ENCODE measurements at regions not wholly inside any gene's neighbourhood (a gene's known extent, or its start where the extent isn't known, plus 50 kb on each side); places are given as distances from the start of the nearest gene placed in this dataset.

- H3K9me3 ChIP-seq (ENCODE audit: low read length), result no peaks in the 10 kb centered on the region
- no peaks in the 10 kb centered on the region for H3K36me3 ChIP-seq (ENCODE audit: insufficient read depth, low read length)
- no peak overlapping the region for H3K4me3 ChIP-seq (ENCODE audit: low read length)
- H2AFZ ChIP-seq (ENCODE audit: low read depth, low read length), result no peak overlapping the region
- peaks cover 9% of the 10 kb centered on the region for H3K4me1 ChIP-seq (ENCODE audit: insufficient read depth, low read length)
- H3K27me3 ChIP-seq (ENCODE audit: insufficient read depth, low read length), result no peaks in the 10 kb centered on the region
These were observed 89.7 kb upstream of the OSMR start for GRCh38 chr5:38756068-38756467.

- no peaks in the 10 kb centered on the region for H3K36me3 ChIP-seq (ENCODE audit: insufficient read depth, low read length)
- no peak overlapping the region for H2AFZ ChIP-seq (ENCODE audit: low read depth, low read length)
- no peaks in the 10 kb centered on the region for H3K27me3 ChIP-seq (ENCODE audit: insufficient read depth, low read length)
- H3K4me3 ChIP-seq (ENCODE audit: low read length), result no peak overlapping the region
- H3K4me1 ChIP-seq (ENCODE audit: insufficient read depth, low read length), result peaks cover 9% of the 10 kb centered on the region
- no peaks in the 10 kb centered on the region for H3K9me3 ChIP-seq (ENCODE audit: low read length)
These were observed 88.2 kb upstream of the OSMR start for GRCh38 chr5:38757451-38758245.

GRCh38 chr5:38758774-38759600 is 86.8 kb upstream of the OSMR start:
- Histone ChIP-seq H3K27me3 (ENCODE audit: insufficient read depth, low read length) (no peaks in the 10 kb centered on the region), H3K9me3 (ENCODE audit: low read length) (no peaks in the 10 kb centered on the region), H3K4me3 (ENCODE audit: low read length) (no peak overlapping the region), H2AFZ (ENCODE audit: low read depth, low read length) (peak overlapping the region; percentile 42), H3K36me3 (ENCODE audit: insufficient read depth, low read length) (no peaks in the 10 kb centered on the region), H3K4me1 (ENCODE audit: insufficient read depth, low read length) (peaks cover 9% of the 10 kb centered on the region)

GRCh38 chr5:38764937-38765391 is 80.8 kb upstream of the OSMR start:
- no peak overlapping the region for H2AFZ ChIP-seq (ENCODE audit: low read depth, low read length)
- H3K36me3 ChIP-seq (ENCODE audit: insufficient read depth, low read length), result no peaks in the 10 kb centered on the region
- no peaks in the 10 kb centered on the region for H3K27me3 ChIP-seq (ENCODE audit: insufficient read depth, low read length)
- no peaks in the 10 kb centered on the region for H3K9me3 ChIP-seq (ENCODE audit: low read length)
- no peak overlapping the region for H3K4me3 ChIP-seq (ENCODE audit: low read length)
- H3K4me1 ChIP-seq (ENCODE audit: insufficient read depth, low read length), result peaks cover 3% of the 10 kb centered on the region

GRCh38 chr5:38765399-38765861 is 80.4 kb upstream of the OSMR start:
- Histone ChIP-seq H3K4me3 (ENCODE audit: low read length) (no peak overlapping the region), H2AFZ (ENCODE audit: low read depth, low read length) (no peak overlapping the region), H3K4me1 (ENCODE audit: insufficient read depth, low read length) (peaks cover 3% of the 10 kb centered on the region), H3K36me3 (ENCODE audit: insufficient read depth, low read length) (no peaks in the 10 kb centered on the region), H3K9me3 (ENCODE audit: low read length) (no peaks in the 10 kb centered on the region), H3K27me3 (ENCODE audit: insufficient read depth, low read length) (no peaks in the 10 kb centered on the region)

GRCh38 chr5:38766151-38766550 is 79.7 kb upstream of the OSMR start:
- Histone ChIP-seq H3K36me3 (ENCODE audit: insufficient read depth, low read length) (no peaks in the 10 kb centered on the region), H3K27me3 (ENCODE audit: insufficient read depth, low read length) (no peaks in the 10 kb centered on the region), H3K4me3 (ENCODE audit: low read length) (no peak overlapping the region), H3K9me3 (ENCODE audit: low read length) (no peaks in the 10 kb centered on the region), H2AFZ (ENCODE audit: low read depth, low read length) (no peak overlapping the region), H3K4me1 (ENCODE audit: insufficient read depth, low read length) (peaks cover 3% of the 10 kb centered on the region)

GRCh38 chr5:38768412-38769211 is 77.2 kb upstream of the OSMR start:
- H3K4me3 ChIP-seq (ENCODE audit: low read length), result no peak overlapping the region
- H3K9me3 ChIP-seq (ENCODE audit: low read length), result no peaks in the 10 kb centered on the region
- H3K27me3 ChIP-seq (ENCODE audit: insufficient read depth, low read length), result no peaks in the 10 kb centered on the region
- no peak overlapping the region for H2AFZ ChIP-seq (ENCODE audit: low read depth, low read length)
- H3K4me1 ChIP-seq (ENCODE audit: insufficient read depth, low read length), result peaks cover 3% of the 10 kb centered on the region
- no peaks in the 10 kb centered on the region for H3K36me3 ChIP-seq (ENCODE audit: insufficient read depth, low read length)

GRCh38 chr5:38772471-38772870 is 73.3 kb upstream of the OSMR start:
- Histone ChIP-seq H2AFZ (ENCODE audit: low read depth, low read length) (no peak overlapping the region), H3K4me1 (ENCODE audit: insufficient read depth, low read length) (no peaks in the 10 kb centered on the region)

GRCh38 chr5:38775218-38775840 is 70.5 kb upstream of the OSMR start:
- Histone ChIP-seq H3K4me3 (ENCODE audit: low read length) (no peak overlapping the region), H3K27me3 (ENCODE audit: insufficient read depth, low read length) (no peaks in the 10 kb centered on the region), H2AFZ (ENCODE audit: low read depth, low read length) (no peak overlapping the region), H3K36me3 (ENCODE audit: insufficient read depth, low read length) (no peaks in the 10 kb centered on the region), H3K4me1 (ENCODE audit: insufficient read depth, low read length) (no peaks in the 10 kb centered on the region), H3K9me3 (ENCODE audit: low read length) (no peaks in the 10 kb centered on the region)

More at GRCh38 chr5:38772471-38772870, 73.3 kb upstream of the OSMR start:
- Histone ChIP-seq H3K4me3 (ENCODE audit: low read length) (no peak overlapping the region), H3K36me3 (ENCODE audit: insufficient read depth, low read length) (no peaks in the 10 kb centered on the region), H3K27me3 (ENCODE audit: insufficient read depth, low read length) (no peaks in the 10 kb centered on the region), H3K9me3 (ENCODE audit: low read length) (no peaks in the 10 kb centered on the region)

- Histone ChIP-seq H3K9me3 (ENCODE audit: low read length) (peaks cover 4% of the 10 kb centered on the region), H3K27me3 (ENCODE audit: insufficient read depth, low read length) (no peaks in the 10 kb centered on the region), H3K4me1 (ENCODE audit: insufficient read depth, low read length) (no peaks in the 10 kb centered on the region), H3K36me3 (ENCODE audit: insufficient read depth, low read length) (no peaks in the 10 kb centered on the region), H3K4me3 (ENCODE audit: low read length) (no peak overlapping the region), H2AFZ (ENCODE audit: low read depth, low read length) (no peak overlapping the region)
These were observed 69.5 kb upstream of the OSMR start for GRCh38 chr5:38776149-38776896.

GRCh38 chr5:38777111-38777510 is 68.7 kb upstream of the OSMR start:
- H3K4me1 ChIP-seq (ENCODE audit: insufficient read depth, low read length), result no peaks in the 10 kb centered on the region
- peaks cover 6% of the 10 kb centered on the region for H3K9me3 ChIP-seq (ENCODE audit: low read length)
- H3K36me3 ChIP-seq (ENCODE audit: insufficient read depth, low read length), result no peaks in the 10 kb centered on the region
- H3K4me3 ChIP-seq (ENCODE audit: low read length), result no peak overlapping the region
- no peaks in the 10 kb centered on the region for H3K27me3 ChIP-seq (ENCODE audit: insufficient read depth, low read length)
- H2AFZ ChIP-seq (ENCODE audit: low read depth, low read length), result no peak overlapping the region

- no peaks in the 10 kb centered on the region for H3K27me3 ChIP-seq (ENCODE audit: insufficient read depth, low read length)
- peaks cover 6% of the 10 kb centered on the region for H3K9me3 ChIP-seq (ENCODE audit: low read length)
- H2AFZ ChIP-seq (ENCODE audit: low read depth, low read length), result no peak overlapping the region
- H3K36me3 ChIP-seq (ENCODE audit: insufficient read depth, low read length), result no peaks in the 10 kb centered on the region
- no peak overlapping the region for H3K4me3 ChIP-seq (ENCODE audit: low read length)
- H3K4me1 ChIP-seq (ENCODE audit: insufficient read depth, low read length), result no peaks in the 10 kb centered on the region
These were observed 65.5 kb upstream of the OSMR start for GRCh38 chr5:38780316-38780715.

Data from neuron (in vitro differentiated cells).